Retinal pigment epithelial cell (primary cell): ENCODE measurements at regions not wholly inside any gene's neighbourhood (a gene's known extent, or its start where the extent isn't known, plus 50 kb on each side); places are given as distances from the start of the nearest gene placed in this dataset.

Experiments
- DNase-seq: peaks from one replicate; pipeline ENCODE4 v3.0.0-alpha.2; 2010; ENCODE audit warnings: low read depth
- H3K4me3 ChIP-seq: 2 replicates; pipeline ENCODE4 v1.5.1; 2011; ENCODE audit warnings: mild to moderate bottlenecking, low read length, control low read depth, moderate library complexity
- TF ChIP-seq, protein P1 (sequence below): conservative IDR thresholded peaks from 2 replicates; pipeline ENCODE4 v1.5.1; 2011; ENCODE audit warnings: low read depth, low read length, control low read depth, inconsistent platforms

DNA sequence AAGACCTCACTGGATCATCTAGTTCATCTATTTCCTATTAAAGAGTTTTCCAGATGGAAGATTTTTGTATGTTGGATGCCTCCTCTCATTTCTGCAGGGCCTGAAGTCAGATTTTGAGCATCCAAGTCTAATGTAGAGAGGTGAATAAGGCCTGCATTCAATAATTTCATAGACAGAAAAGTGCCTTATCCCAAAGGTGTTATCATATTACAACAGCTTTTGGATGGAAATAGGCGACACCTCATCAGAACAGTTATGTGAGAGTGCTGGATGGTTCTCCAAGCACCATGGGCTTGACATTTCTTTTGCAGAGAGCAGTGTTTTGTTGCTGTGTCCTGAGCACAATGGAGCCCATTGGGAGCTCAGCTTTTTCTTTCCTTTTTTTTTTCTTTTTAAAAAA, 162.4 kb upstream of the MEOX2 start:
- no peak for DNase-seq
- TF ChIP-seq, protein P1, sequence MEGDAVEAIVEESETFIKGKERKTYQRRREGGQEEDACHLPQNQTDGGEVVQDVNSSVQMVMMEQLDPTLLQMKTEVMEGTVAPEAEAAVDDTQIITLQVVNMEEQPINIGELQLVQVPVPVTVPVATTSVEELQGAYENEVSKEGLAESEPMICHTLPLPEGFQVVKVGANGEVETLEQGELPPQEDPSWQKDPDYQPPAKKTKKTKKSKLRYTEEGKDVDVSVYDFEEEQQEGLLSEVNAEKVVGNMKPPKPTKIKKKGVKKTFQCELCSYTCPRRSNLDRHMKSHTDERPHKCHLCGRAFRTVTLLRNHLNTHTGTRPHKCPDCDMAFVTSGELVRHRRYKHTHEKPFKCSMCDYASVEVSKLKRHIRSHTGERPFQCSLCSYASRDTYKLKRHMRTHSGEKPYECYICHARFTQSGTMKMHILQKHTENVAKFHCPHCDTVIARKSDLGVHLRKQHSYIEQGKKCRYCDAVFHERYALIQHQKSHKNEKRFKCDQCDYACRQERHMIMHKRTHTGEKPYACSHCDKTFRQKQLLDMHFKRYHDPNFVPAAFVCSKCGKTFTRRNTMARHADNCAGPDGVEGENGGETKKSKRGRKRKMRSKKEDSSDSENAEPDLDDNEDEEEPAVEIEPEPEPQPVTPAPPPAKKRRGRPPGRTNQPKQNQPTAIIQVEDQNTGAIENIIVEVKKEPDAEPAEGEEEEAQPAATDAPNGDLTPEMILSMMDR: no peak
- no peak overlapping the region for H3K4me3 ChIP-seq

DNA sequence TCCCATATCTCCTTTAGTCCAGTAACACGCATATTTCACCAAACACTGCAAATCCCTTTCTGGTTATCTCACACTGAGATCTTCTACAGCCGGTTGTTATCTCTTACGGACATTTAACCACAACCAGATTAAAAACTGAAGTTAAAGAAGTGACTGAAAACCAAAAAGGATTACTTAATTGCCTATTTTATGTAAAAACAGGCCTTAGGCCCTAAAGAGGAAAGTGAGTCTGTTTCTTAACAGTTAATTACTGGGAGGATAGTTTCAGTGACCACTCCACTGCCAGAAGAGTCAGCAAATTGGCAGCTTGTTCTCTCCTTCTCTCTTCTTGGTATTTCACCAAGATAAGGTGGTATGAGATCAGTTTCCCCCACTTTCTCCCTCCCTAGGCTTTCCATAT, 161.9 kb upstream of the MEOX2 start:
- no peak overlapping the region for H3K4me3 ChIP-seq
- DNase-seq: no peak
- TF ChIP-seq, protein P1: no peak

DNA sequence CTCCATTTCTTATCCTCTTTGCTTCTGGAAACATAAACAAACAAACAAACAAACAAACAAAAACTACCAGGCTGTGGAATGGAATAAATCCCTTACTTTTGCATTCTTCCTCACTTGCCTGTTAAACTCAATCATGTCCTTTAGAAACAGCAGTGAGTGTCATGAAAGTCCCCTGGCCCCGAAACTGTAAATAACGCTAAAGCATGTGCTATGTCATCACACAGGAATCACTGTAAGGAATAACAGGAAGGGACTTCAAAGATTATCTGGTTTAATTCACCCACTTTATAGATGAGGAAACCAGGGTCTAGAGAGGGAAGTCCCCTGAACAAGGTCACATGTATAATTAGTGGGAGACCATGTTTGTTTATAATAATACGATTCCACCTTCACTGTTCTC, 159.4 kb upstream of the MEOX2 start:
- TF ChIP-seq, protein P1: no peak
- no peak for DNase-seq

DNA sequence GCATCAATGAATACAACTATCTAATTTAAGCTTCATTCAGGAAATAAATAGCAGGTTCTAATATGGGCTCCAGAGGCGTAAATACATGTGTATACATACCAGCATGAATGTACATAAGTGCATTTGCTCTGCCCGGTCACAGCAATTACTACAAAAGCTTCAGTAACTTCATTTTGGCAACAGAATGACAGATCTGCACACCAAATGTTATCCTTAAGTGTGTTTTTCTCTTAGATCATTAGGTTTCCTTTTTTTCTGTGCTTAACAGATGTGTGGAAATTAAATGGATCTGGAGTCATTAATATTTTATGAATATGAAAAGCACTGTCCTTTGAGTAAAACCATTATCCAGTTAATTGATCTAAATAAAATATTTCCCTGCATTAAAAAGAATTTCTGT, 159.0 kb upstream of the MEOX2 start:
- DNase-seq: no peak
- no peak overlapping the region for H3K4me3 ChIP-seq
- TF ChIP-seq, protein P1: no peak

More for the DNA sequence above, 159.4 kb upstream of the MEOX2 start:
- H3K4me3 ChIP-seq: no peak overlapping the region

DNA sequence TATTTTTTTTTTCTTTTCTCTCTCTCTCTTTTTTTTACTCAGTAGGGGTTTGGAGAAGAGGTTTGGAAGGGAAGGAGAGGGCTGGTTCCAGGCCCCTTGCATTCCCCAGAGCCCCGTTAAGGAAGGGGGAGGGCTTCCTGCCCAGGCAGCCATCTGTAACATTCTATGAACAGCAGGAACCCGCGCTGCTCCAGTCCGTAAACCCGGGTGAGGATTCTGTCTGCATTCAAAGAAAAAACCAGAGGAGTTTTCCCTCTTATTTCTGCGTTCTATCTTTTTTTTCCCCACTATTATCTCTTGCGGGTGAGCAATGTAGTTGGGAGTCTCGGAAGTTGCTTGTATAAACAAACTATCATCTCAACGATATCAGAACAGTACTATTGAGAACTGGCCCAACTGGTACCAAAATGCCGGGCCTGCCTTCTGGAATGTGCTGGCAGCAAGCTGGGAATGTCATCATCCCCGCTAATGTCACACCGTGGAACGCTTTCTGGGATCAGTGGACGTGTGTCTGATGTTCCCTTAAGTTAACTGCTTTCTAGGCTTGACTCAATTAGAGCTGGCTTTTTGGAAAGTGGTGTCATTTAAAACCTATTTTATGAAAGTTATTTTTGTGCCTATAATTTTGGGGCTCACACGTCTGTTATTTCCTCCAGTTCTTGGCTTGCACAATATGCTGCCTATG, 153.1 kb upstream of the MEOX2 start:
- no peak for DNase-seq
- TF ChIP-seq, protein P1: no peak
- H3K4me3 ChIP-seq: no peak overlapping the region

DNA sequence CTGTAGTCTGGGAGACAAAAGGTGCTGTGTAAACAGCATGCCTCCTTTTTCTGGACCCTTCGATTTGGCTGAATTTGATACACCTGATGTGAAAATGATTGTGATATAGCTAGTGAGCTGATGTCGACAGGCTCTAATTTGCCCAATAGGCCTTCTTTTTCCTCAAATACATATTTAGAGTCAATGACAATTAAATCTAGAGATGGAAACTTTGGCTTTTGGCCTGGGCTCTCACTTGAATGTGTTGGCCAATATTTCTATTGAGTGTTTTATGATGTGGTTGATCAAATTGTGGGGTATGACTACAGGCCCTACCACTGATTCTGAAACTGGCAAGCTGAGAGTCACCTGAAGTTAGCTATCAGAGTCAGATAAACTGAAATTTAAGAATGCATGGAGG, 151.8 kb upstream of the MEOX2 start:
- DNase-seq: no peak
- TF ChIP-seq, protein P1: no peak
- no peak overlapping the region for H3K4me3 ChIP-seq

DNA sequence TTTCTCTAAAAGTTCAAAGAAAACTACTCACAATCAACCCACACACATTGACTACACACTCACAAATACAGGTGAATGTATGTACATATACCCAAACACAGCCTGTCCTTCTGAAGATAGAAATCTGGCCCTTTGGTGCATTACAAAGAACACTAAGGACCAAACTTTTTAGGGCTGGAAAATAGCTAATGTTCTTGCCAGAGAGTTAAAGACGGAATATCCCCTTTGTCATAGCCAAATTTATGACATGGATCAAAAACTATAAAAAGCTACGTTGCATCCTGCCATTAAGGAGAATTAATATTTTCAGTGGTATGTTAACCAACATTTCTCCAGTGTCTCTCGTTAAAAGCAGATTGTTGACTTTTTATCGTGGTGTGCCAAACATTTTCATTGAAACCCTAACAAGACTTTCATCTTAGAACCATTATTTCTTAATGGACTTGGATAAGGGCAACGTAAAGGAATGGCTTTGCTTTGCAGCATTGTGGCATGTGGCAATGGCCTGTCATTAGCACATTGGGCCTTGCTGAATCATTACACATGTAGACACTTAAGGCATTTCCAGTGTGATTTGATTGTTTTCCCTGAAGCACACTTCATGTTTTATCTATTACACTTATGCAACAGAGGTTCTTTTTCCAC, 150.9 kb upstream of the MEOX2 start:
- TF ChIP-seq, protein P1: no peak
- H3K4me3 ChIP-seq: no peak overlapping the region
- DNase-seq: no peak
